ENCODE measurements at regions not wholly inside any gene's neighbourhood (a gene's known extent, or its start where the extent isn't known, plus 50 kb on each side); places are given as distances from the start of the nearest gene placed in this dataset.

DNA sequence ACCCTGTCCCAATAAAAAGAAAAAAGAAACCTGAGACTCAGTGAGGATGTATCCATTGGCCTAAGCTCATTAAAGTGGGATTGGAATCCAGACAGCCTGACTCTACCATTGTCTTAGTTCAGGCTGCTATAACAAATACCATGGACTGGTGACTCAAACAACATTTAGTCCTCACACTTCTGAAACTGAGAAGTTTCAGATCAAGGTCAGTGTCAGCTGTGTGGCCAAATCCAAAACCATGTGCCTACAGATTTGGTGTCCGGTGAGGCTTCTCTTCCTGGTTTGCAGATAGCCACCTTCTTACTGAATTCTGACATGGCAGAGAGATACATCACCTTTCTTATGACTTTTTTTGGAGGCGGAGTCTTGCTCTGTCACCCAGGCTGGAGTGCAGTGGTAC is 53.3 kb upstream of the KDM8 start:
- Mint-ChIP-seq H3K36me3 (ENCODE audit: low read depth) (no peaks in the 10 kb centered on the region), H3K27ac (no peak overlapping the region), H3K27me3 (ENCODE audit: insufficient read depth) (peaks cover 14% of the 10 kb centered on the region), H3K4me3 (no peak overlapping the region), H3K9me3 (no peaks in the 10 kb centered on the region), H3K4me1 (ENCODE audit: low read depth) (0 out of 2 replicates have a peak, but pooled peaks cover 7% of the 10 kb centered on the region)
- DNase-seq: no peak
- TF ChIP-seq, protein P1, sequence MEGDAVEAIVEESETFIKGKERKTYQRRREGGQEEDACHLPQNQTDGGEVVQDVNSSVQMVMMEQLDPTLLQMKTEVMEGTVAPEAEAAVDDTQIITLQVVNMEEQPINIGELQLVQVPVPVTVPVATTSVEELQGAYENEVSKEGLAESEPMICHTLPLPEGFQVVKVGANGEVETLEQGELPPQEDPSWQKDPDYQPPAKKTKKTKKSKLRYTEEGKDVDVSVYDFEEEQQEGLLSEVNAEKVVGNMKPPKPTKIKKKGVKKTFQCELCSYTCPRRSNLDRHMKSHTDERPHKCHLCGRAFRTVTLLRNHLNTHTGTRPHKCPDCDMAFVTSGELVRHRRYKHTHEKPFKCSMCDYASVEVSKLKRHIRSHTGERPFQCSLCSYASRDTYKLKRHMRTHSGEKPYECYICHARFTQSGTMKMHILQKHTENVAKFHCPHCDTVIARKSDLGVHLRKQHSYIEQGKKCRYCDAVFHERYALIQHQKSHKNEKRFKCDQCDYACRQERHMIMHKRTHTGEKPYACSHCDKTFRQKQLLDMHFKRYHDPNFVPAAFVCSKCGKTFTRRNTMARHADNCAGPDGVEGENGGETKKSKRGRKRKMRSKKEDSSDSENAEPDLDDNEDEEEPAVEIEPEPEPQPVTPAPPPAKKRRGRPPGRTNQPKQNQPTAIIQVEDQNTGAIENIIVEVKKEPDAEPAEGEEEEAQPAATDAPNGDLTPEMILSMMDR (IDR thresholded peaks at IDR 0.05): no peak

DNA sequence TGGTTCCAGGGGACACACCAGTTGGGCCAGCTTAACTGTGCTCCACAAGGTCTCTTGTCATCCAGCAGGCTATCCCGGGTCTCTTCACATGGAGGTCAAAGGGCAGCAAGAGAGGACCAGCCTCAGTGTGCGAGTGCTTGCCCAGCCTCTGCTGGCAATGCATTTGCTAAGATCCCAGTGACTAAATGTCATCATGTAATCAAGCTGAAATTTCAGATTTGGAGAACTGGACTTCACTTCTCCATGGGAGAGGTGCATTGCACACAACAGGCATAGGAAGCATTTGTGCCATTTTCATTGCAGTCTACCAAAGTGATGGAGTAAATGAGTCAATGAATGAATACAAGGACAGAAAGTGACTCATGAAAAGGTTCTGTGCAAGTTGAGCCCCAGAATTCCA is 51.2 kb upstream of the KDM8 start:
- DNase-seq: peak; percentile 9
- TF ChIP-seq, protein P1 (IDR thresholded peaks at IDR 0.05): no peak

DNA sequence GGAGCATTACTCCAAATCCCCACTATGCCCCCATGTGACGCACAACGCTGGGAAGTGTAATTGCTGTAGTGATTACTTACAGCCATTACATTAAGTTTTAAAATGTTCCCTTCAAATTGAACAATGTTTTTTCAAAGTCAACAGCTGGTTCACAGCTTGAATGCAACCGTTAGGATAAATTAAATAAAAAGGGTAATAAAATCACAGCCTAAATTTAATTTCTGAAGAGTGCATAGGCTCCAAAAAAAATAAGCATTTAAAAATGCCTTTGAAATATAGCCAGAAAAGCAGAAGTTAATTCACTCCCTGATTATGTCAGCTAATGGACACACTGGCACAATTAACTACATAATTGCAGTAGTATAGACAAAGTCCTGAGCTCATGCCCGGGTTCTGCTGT is 50.5 kb upstream of the KDM8 start:
- Mint-ChIP-seq H3K4me3 (no peak overlapping the region), H3K27ac (no peak overlapping the region), H3K36me3 (ENCODE audit: low read depth) (no peaks in the 10 kb centered on the region), H3K4me1 (ENCODE audit: low read depth) (0 out of 2 replicates have a peak, but pooled peaks cover 7% of the 10 kb centered on the region), H3K9me3 (no peaks in the 10 kb centered on the region), H3K27me3 (ENCODE audit: insufficient read depth) (peaks cover 6% of the 10 kb centered on the region)
- DNase-seq: no peak
- TF ChIP-seq, protein P1 (IDR thresholded peaks at IDR 0.05): no peak

More for the DNA sequence above, 51.2 kb upstream of the KDM8 start:
- peaks cover 8% of the 10 kb centered on the region for H3K27me3 Mint-ChIP-seq (ENCODE audit: insufficient read depth)
- no peaks in the 10 kb centered on the region for H3K36me3 Mint-ChIP-seq (ENCODE audit: low read depth)
- H3K4me3 Mint-ChIP-seq: no peak overlapping the region
- H3K27ac Mint-ChIP-seq: no peak overlapping the region
- 0 out of 2 replicates have a peak, but pooled peaks cover 7% of the 10 kb centered on the region for H3K4me1 Mint-ChIP-seq (ENCODE audit: low read depth)
- no peaks in the 10 kb centered on the region for H3K9me3 Mint-ChIP-seq
